Testis (tissue), 2 donors: ENCODE measurements at regions not wholly inside any gene's neighbourhood (a gene's known extent, or its start where the extent isn't known, plus 50 kb on each side); places are given as distances from the start of the nearest gene placed in this dataset.

Experiments
- DNase-seq: peaks from one replicate; pipeline ENCODE4 v3.0.0-alpha.2; 2019
- H3K27ac ChIP-seq, 2 donors: fragments of 200-600 bp; sonication (generic); one replicate each; pipeline ENCODE4 v1.5.1; 2019
- H3K27me3 ChIP-seq: fragments of 200-600 bp; sonication (generic); one replicate; pipeline ENCODE4 v1.5.1; 2019
- H3K36me3 ChIP-seq: fragments of 200-600 bp; sonication (generic); one replicate; pipeline ENCODE4 v1.5.1; 2017; ENCODE audit warnings: low read depth; ENCODE audit errors: missing control alignments
- H3K4me1 ChIP-seq: fragments of 200-600 bp; sonication (generic); one replicate; pipeline ENCODE4 v1.5.1; 2019
- H3K4me3 ChIP-seq, 2 donors: fragments of 200-600 bp; sonication (generic); one replicate each; pipeline ENCODE4 v1.5.1; 2017 to 2019
- H3K9me3 ChIP-seq: fragments of 200-600 bp; sonication (generic); one replicate; pipeline ENCODE4 v1.5.1; 2017
- POLR2A ChIP-seq: fragments of 450-650 bp; IDR thresholded peaks from one replicate; pipeline ENCODE4 v1.6.1; 2017; ENCODE audit warnings: antibody characterized with exemption, mild to moderate bottlenecking, moderate library complexity
- WGBS, 2 donors: methylation state at CpG; one replicate each; pipeline ENCODE4 v1.1.5; 2018; 5-methylcytosine and 5-hydroxymethylcytosine counted together
- intact Hi-C: fragments of 100-400 bp; cut with DNase I; formaldehyde crosslinking; loops from one replicate; pipeline ENCODE4 v1.15.1; 2023; ENCODE audit warnings: low total_unique reads
- TF ChIP-seq, protein P1 (sequence below), 3 experiments: fragments of 450-650 bp in 2 of 3; fragments of 200-600 bp in 1 of 3; sonication (generic) in 1 of 3; IDR thresholded peaks; one replicate each; pipeline ENCODE4 v1.5.1; 2016 to 2019; ENCODE audit warnings: antibody characterized with exemption in 3 of 3, mild to moderate bottlenecking in 2 of 3, moderate library complexity in 1 of 3

- intact Hi-C loops = no loop called here
- Histone ChIP-seq H3K27ac (no peak overlapping the region), H3K4me3 (no peak overlapping the region), H3K27me3 (no peaks in the 10 kb centered on the region), H3K4me1 (no peaks in the 10 kb centered on the region), H3K9me3 (no peaks in the 10 kb centered on the region), H3K36me3 (no peaks in the 10 kb centered on the region)
- TF ChIP-seq, protein P1, sequence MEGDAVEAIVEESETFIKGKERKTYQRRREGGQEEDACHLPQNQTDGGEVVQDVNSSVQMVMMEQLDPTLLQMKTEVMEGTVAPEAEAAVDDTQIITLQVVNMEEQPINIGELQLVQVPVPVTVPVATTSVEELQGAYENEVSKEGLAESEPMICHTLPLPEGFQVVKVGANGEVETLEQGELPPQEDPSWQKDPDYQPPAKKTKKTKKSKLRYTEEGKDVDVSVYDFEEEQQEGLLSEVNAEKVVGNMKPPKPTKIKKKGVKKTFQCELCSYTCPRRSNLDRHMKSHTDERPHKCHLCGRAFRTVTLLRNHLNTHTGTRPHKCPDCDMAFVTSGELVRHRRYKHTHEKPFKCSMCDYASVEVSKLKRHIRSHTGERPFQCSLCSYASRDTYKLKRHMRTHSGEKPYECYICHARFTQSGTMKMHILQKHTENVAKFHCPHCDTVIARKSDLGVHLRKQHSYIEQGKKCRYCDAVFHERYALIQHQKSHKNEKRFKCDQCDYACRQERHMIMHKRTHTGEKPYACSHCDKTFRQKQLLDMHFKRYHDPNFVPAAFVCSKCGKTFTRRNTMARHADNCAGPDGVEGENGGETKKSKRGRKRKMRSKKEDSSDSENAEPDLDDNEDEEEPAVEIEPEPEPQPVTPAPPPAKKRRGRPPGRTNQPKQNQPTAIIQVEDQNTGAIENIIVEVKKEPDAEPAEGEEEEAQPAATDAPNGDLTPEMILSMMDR (IDR thresholded peaks at IDR 0.05) = no peak
- TF ChIP-seq POLR2A = no peak
- 83 to 87% methylated on average over 3 of the region's 3 CpGs for WGBS, 2 donors
- DNase-seq = no peak
These were observed 238.8 kb upstream of the NOX3 start for GRCh38 chr6:155694419-155694790.

DNA sequence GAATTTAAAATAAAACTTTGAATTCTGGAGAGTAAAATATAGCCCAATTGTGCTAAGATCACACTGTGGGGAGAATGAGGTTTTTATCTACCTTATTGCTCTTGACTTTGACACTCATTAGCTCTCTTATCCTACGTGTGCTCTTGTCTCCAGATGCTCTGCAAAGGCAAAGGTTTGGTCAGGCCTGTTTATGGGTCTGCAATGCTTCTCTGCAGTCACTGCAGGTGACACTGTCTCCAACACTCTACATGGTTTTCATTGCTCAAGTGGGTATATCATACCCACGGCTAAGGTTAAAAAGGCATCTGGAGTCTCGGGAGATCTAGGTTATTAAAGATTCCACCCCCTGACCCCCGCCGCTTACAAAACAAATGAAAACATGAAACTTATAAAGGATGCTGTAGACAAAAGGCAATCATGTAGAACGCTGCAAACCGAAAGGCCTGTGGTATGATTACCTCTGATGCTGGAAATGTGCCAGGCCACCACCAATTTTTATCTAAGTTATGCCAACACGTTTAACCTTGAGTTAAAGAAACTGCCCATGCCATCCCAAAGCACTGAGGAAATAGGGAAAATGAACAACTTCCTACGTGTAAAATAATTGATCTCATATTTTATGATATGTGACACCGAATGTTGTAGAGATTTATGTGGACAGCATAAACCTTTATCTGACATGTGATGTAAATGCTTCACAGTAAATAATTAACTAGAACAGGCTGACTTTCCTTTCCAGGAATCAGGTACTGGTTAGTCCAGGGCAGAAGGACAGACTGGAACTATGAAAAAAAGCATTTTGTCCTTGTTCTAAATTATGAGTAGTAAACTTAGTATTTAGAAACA, 238.2 kb upstream of the NOX3 start:
- H3K4me1 ChIP-seq = no peaks in the 10 kb centered on the region
- no peak overlapping the region for H3K27ac ChIP-seq
- no peak overlapping the region for H3K4me3 ChIP-seq
- intact Hi-C loops = no loop called here
- H3K27me3 ChIP-seq = no peaks in the 10 kb centered on the region
- no peak for DNase-seq
- no peaks in the 10 kb centered on the region for H3K36me3 ChIP-seq
- WGBS, 2 donors = 76 to 77% methylated on average over 10 of the region's 10 CpGs
- no peaks in the 10 kb centered on the region for H3K9me3 ChIP-seq
- TF ChIP-seq POLR2A = no peak
- TF ChIP-seq, protein P1 (IDR thresholded peaks at IDR 0.05) = no peak

- WGBS, 2 donors = 87 to 90% methylated on average over 3 of the region's 3 CpGs
- no peaks in the 10 kb centered on the region for H3K27me3 ChIP-seq
- no peaks in the 10 kb centered on the region for H3K36me3 ChIP-seq
- H3K4me3 ChIP-seq = no peak overlapping the region
- TF ChIP-seq POLR2A = no peak
- TF ChIP-seq, protein P1 (IDR thresholded peaks at IDR 0.05) = no peak
- no peaks in the 10 kb centered on the region for H3K9me3 ChIP-seq
- H3K4me1 ChIP-seq = no peaks in the 10 kb centered on the region
- intact Hi-C loops = no loop called here
- H3K27ac ChIP-seq = no peak overlapping the region
- no peak for DNase-seq
These were observed 235.2 kb upstream of the NOX3 start for GRCh38 chr6:155690820-155691219.

DNA sequence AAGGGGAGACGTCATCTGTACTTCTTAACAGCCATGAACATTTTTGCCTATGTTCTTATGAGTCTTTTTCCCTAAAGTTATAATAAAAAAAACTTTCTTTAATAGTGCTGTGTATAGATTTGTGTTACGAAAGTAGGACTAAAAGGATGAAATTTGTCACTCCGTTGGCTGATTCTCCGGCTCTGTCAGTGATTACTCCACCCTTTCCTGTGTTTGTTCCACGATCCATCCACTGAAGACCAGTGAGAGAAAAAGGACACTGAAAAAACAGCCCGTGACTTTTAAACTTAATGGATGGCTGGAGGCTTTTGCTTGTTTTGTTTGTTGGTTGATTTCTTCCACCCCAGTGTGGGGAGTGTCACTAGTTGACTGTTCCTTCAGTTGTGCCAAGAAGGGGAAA, 232.0 kb upstream of the NOX3 start:
- intact Hi-C loops = no loop called here
- no peak for DNase-seq
- no peak for TF ChIP-seq POLR2A
- TF ChIP-seq, protein P1 (IDR thresholded peaks at IDR 0.05) = no peak
- no peak overlapping the region for H3K27ac ChIP-seq
- H3K4me1 ChIP-seq = no peaks in the 10 kb centered on the region
- WGBS, 2 donors = 80 to 92% methylated on average over 6 of the region's 6 CpGs
- H3K4me3 ChIP-seq = no peak overlapping the region
- H3K27me3 ChIP-seq = no peaks in the 10 kb centered on the region
- no peaks in the 10 kb centered on the region for H3K9me3 ChIP-seq
- H3K36me3 ChIP-seq = no peaks in the 10 kb centered on the region
